SK-N-SH treated with all-trans-retinoic acid at 6 μM for 48 hours (cell line): ENCODE measurements at regions not wholly inside any gene's neighbourhood (a gene's known extent, or its start where the extent isn't known, plus 50 kb on each side); places are given as distances from the start of the nearest gene placed in this dataset.

Source experiments
- ATAC-seq: fragments of 200-7000 bp; cut with Tn5 transposase; 3 replicates; pipeline ENCODE4 v1.9.1; 2020; ENCODE audit warnings: mild to moderate bottlenecking, moderate library complexity
- BACH2 ChIP-seq: fragments of 250-450 bp; sonication (Bioruptor Pico); IDR thresholded peaks from 2 replicates; pipeline ENCODE4 v1.9.0; 2021; ENCODE audit warnings: mild to moderate bottlenecking, borderline replicate concordance
- CSDC2 ChIP-seq: fragments of 250-450 bp; sonication (Bioruptor Pico); IDR thresholded peaks from 2 replicates; pipeline ENCODE4 v1.5.0; 2020; ENCODE audit warnings: mild to moderate bottlenecking, moderate library complexity
- CSRNP3 ChIP-seq: fragments of 250-450 bp; sonication (Bioruptor Pico); IDR thresholded peaks from 2 replicates; pipeline ENCODE4 v1.5.1; 2021; ENCODE audit warnings: mild to moderate bottlenecking, moderate library complexity
- ESRRG ChIP-seq: fragments of 250-450 bp; sonication (Bioruptor Pico); IDR thresholded peaks from 2 replicates; pipeline ENCODE4 v1.6.1; 2021; ENCODE audit warnings: mild to moderate bottlenecking
- GLIS3 ChIP-seq: fragments of 250-450 bp; sonication (Bioruptor Pico); IDR thresholded peaks from 2 replicates; pipeline ENCODE4 v1.5.0; 2020; ENCODE audit warnings: mild to moderate bottlenecking, moderate library complexity
- OSR1 ChIP-seq: fragments of 250-450 bp; sonication (Bioruptor Pico); IDR thresholded peaks from 2 replicates; pipeline ENCODE4 v1.8.0; 2022; ENCODE audit warnings: moderate library complexity, mild to moderate bottlenecking, inconsistent platforms
- PPARA ChIP-seq: fragments of 250-450 bp; sonication (Bioruptor Pico); IDR thresholded peaks from 2 replicates; pipeline ENCODE4 v1.5.0; 2020; ENCODE audit warnings: mild to moderate bottlenecking, borderline replicate concordance
- RARB ChIP-seq: fragments of 250-450 bp; sonication (Bioruptor Pico); IDR thresholded peaks from 2 replicates; pipeline ENCODE4 v1.8.0; 2021; ENCODE audit warnings: mild to moderate bottlenecking, moderate library complexity
- SNAI2 ChIP-seq: fragments of 250-450 bp; sonication (Bioruptor Pico); IDR thresholded peaks from 2 replicates; pipeline ENCODE4 v1.5.0; 2020; ENCODE audit warnings: mild to moderate bottlenecking, moderate library complexity
- TCF4 ChIP-seq: fragments of 250-450 bp; sonication (Bioruptor Pico); IDR thresholded peaks from 2 replicates; pipeline ENCODE4 v1.8.0; 2021; ENCODE audit warnings: mild to moderate bottlenecking, moderate library complexity, borderline replicate concordance
- TOX ChIP-seq: fragments of 250-450 bp; sonication (Bioruptor Pico); IDR thresholded peaks from 2 replicates; pipeline ENCODE4 v1.8.0; 2021; ENCODE audit warnings: mild to moderate bottlenecking, moderate library complexity, borderline replicate concordance
- TSHZ2 ChIP-seq: fragments of 250-450 bp; sonication (Bioruptor Pico); IDR thresholded peaks from 2 replicates; pipeline ENCODE4 v1.5.0; 2020; ENCODE audit warnings: mild to moderate bottlenecking, moderate library complexity
- ZC3H10 ChIP-seq: fragments of 250-450 bp; sonication (Bioruptor Pico); IDR thresholded peaks from 2 replicates; pipeline ENCODE4 v1.5.1; 2021; ENCODE audit warnings: mild to moderate bottlenecking, moderate library complexity
- ZFP3 ChIP-seq: fragments of 250-450 bp; sonication (Bioruptor Pico); IDR thresholded peaks from 2 replicates; pipeline ENCODE4 v1.5.0; 2020; ENCODE audit warnings: mild to moderate bottlenecking, moderate library complexity
- ZFP30 ChIP-seq: fragments of 450-650 bp; formaldehyde crosslinking; IDR thresholded peaks from 2 replicates; pipeline ENCODE4 v1.5.0; 2022; ENCODE audit warnings: mild to moderate bottlenecking, moderate library complexity
- ZNF565 ChIP-seq: fragments of 450-650 bp; formaldehyde crosslinking; conservative IDR thresholded peaks from 2 replicates; pipeline ENCODE4 v1.5.0; 2020; ENCODE audit warnings: low read depth, mild to moderate bottlenecking, moderate library complexity
- ZNF70 ChIP-seq: fragments of 450-650 bp; formaldehyde crosslinking; IDR thresholded peaks from 2 replicates; pipeline ENCODE4 v1.5.0; 2020; ENCODE audit warnings: mild to moderate bottlenecking, moderate library complexity
- ZNF8 ChIP-seq: fragments of 450-650 bp; formaldehyde crosslinking; IDR thresholded peaks from 2 replicates; pipeline ENCODE4 v1.5.0; 2020; ENCODE audit warnings: mild to moderate bottlenecking, moderate library complexity
- TF ChIP-seq, protein P1 (sequence below): fragments of 250-450 bp; sonication (Bioruptor Pico); IDR thresholded peaks from 2 replicates; pipeline ENCODE4 v1.8.0; 2021; ENCODE audit warnings: low read depth, mild to moderate bottlenecking, moderate library complexity, borderline replicate concordance
- TF ChIP-seq, protein P2 (sequence below): fragments of 250-450 bp; sonication (Bioruptor Pico); IDR thresholded peaks from 2 replicates; pipeline ENCODE4 v1.5.1; 2020; ENCODE audit warnings: low read depth, mild to moderate bottlenecking, moderate library complexity
- TF ChIP-seq, protein P3 (sequence below): fragments of 250-450 bp; sonication (Bioruptor Pico); IDR thresholded peaks from 2 replicates; pipeline ENCODE4 v1.8.0; 2020; ENCODE audit warnings: mild to moderate bottlenecking, moderate library complexity, borderline replicate concordance

DNA sequence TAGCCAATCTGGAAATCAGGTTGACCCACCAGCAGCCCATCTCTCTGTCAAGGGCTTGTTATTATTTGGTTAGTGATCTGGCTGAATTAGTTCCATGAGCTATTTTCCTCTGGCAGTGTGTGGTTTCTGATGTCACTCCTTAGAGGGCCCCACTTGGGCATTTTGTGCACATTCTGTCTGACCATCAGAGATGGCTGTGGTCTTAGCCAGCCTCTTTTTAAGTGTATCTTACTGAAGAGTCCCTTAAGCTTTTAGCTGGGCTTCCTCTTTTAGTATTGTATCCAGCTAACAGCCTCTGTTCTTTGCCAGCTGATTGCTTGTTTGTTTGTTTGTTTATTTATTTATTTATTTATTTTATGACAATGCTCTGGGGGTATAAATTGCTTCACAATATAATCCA lies 951.1 kb upstream of the CNTNAP5 start:
- ATAC-seq = no peak
- TF ChIP-seq TCF4 (CRISPR knock-in tag) = no peak
- no peak for TF ChIP-seq CSRNP3 (CRISPR knock-in tag)
- no peak for TF ChIP-seq ZNF8 (CRISPR knock-in tag)
- TF ChIP-seq, protein P1, sequence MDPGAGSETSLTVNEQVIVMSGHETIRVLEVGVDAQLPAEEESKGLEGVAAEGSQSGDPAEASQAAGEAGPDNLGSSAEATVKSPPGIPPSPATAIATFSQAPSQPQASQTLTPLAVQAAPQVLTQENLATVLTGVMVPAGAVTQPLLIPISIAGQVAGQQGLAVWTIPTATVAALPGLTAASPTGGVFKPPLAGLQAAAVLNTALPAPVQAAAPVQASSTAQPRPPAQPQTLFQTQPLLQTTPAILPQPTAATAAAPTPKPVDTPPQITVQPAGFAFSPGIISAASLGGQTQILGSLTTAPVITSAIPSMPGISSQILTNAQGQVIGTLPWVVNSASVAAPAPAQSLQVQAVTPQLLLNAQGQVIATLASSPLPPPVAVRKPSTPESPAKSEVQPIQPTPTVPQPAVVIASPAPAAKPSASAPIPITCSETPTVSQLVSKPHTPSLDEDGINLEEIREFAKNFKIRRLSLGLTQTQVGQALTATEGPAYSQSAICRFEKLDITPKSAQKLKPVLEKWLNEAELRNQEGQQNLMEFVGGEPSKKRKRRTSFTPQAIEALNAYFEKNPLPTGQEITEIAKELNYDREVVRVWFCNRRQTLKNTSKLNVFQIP (CRISPR knock-in tag) = no peak
- TF ChIP-seq, protein P2, sequence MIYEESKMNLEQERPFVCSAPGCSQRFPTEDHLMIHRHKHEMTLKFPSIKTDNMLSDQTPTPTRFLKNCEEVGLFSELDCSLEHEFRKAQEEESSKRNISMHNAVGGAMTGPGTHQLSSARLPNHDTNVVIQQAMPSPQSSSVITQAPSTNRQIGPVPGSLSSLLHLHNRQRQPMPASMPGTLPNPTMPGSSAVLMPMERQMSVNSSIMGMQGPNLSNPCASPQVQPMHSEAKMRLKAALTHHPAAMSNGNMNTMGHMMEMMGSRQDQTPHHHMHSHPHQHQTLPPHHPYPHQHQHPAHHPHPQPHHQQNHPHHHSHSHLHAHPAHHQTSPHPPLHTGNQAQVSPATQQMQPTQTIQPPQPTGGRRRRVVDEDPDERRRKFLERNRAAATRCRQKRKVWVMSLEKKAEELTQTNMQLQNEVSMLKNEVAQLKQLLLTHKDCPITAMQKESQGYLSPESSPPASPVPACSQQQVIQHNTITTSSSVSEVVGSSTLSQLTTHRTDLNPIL (CRISPR knock-in tag) = no peak
- no peak for TF ChIP-seq RARB (CRISPR knock-in tag)
- no peak for TF ChIP-seq TOX (CRISPR knock-in tag)
- no peak for TF ChIP-seq CSDC2 (CRISPR knock-in tag)
- no peak for TF ChIP-seq ZFP30 (CRISPR knock-in tag)
- no peak for TF ChIP-seq ZNF565 (CRISPR knock-in tag)
- no peak for TF ChIP-seq BACH2 (CRISPR knock-in tag)
- no peak for TF ChIP-seq ZNF70
- no peak for TF ChIP-seq TSHZ2
- TF ChIP-seq PPARA (CRISPR knock-in tag) = no peak
- TF ChIP-seq, protein P3, sequence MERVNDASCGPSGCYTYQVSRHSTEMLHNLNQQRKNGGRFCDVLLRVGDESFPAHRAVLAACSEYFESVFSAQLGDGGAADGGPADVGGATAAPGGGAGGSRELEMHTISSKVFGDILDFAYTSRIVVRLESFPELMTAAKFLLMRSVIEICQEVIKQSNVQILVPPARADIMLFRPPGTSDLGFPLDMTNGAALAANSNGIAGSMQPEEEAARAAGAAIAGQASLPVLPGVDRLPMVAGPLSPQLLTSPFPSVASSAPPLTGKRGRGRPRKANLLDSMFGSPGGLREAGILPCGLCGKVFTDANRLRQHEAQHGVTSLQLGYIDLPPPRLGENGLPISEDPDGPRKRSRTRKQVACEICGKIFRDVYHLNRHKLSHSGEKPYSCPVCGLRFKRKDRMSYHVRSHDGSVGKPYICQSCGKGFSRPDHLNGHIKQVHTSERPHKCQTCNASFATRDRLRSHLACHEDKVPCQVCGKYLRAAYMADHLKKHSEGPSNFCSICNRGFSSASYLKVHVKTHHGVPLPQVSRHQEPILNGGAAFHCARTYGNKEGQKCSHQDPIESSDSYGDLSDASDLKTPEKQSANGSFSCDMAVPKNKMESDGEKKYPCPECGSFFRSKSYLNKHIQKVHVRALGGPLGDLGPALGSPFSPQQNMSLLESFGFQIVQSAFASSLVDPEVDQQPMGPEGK (CRISPR knock-in tag) = no peak
- no peak for TF ChIP-seq SNAI2 (CRISPR knock-in tag)
- no peak for TF ChIP-seq GLIS3 (CRISPR knock-in tag)
- no peak for TF ChIP-seq ESRRG (CRISPR knock-in tag)
- no peak for TF ChIP-seq ZC3H10 (CRISPR knock-in tag)

- no peak for ATAC-seq
- TF ChIP-seq PPARA (CRISPR knock-in tag) (no peak), OSR1 (CRISPR knock-in tag) (no peak), TOX (CRISPR knock-in tag) (no peak), TSHZ2 (no peak), BACH2 (CRISPR knock-in tag) (no peak), ESRRG (CRISPR knock-in tag) (no peak), GLIS3 (CRISPR knock-in tag) (no peak), ZFP3 (no peak), CSDC2 (CRISPR knock-in tag) (no peak)
- TF ChIP-seq, protein P3 (CRISPR knock-in tag) = no peak
- TF ChIP-seq, all 23 proteins: peak for 0
These were observed 948.0 kb upstream of the CNTNAP5 start for GRCh38 chr2:123077101-123077500.
